ENCODE measurements at regions not wholly inside any gene's neighbourhood (a gene's known extent, or its start where the extent isn't known, plus 50 kb on each side); places are given as distances from the start of the nearest gene placed in this dataset.

- Histone ChIP-seq H3K36me3 (ENCODE audit: control insufficient read depth in 4 of 4, insufficient read depth in 3 of 4, low read depth in 1 of 4, low read length in 3 of 4) (no peaks in the 10 kb centered on the region), H3K4me3 (ENCODE audit: low read depth in 1 of 3, low read length in 3 of 3) (no peak overlapping the region), H3K9ac (ENCODE audit: low read depth in 1 of 2, low read length in 2 of 2) (no peak overlapping the region), H3K4me1 (ENCODE audit: control insufficient read depth in 4 of 4, insufficient read depth in 4 of 4, low read length in 3 of 4) (no peaks in the 10 kb centered on the region), H3K27me3 (ENCODE audit: control insufficient read depth in 4 of 4, insufficient read depth in 4 of 4, low read length in 3 of 4) (no peaks in the 10 kb centered on the region), H3K27ac (ENCODE audit: low read depth in 1 of 2, low read length in 2 of 2) (no peak overlapping the region), H3K9me3 (ENCODE audit: control insufficient read depth in 4 of 4, low read length in 3 of 4) (no peaks in the 10 kb centered on the region)
- no peak for TF ChIP-seq SP1 (IDR thresholded peaks at IDR 0.05)
- no peak for TF ChIP-seq FOXA2 (IDR thresholded peaks at IDR 0.05)
- no peak for TF ChIP-seq FOXA1 (IDR thresholded peaks at IDR 0.05)
- TF ChIP-seq EGR1 (IDR thresholded peaks at IDR 0.05; ENCODE audit: low read depth in 2 of 2), result no peak
- no peak for TF ChIP-seq RXRA (IDR thresholded peaks at IDR 0.05)
- no peak for TF ChIP-seq RAD21 (IDR thresholded peaks at IDR 0.05)
- TF ChIP-seq, protein P1, sequence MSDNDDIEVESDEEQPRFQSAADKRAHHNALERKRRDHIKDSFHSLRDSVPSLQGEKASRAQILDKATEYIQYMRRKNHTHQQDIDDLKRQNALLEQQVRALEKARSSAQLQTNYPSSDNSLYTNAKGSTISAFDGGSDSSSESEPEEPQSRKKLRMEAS (IDR thresholded peaks at IDR 0.05), result no peak
- no peak for TF ChIP-seq NR2F2 (IDR thresholded peaks at IDR 0.05)
- TF ChIP-seq, protein P2, sequence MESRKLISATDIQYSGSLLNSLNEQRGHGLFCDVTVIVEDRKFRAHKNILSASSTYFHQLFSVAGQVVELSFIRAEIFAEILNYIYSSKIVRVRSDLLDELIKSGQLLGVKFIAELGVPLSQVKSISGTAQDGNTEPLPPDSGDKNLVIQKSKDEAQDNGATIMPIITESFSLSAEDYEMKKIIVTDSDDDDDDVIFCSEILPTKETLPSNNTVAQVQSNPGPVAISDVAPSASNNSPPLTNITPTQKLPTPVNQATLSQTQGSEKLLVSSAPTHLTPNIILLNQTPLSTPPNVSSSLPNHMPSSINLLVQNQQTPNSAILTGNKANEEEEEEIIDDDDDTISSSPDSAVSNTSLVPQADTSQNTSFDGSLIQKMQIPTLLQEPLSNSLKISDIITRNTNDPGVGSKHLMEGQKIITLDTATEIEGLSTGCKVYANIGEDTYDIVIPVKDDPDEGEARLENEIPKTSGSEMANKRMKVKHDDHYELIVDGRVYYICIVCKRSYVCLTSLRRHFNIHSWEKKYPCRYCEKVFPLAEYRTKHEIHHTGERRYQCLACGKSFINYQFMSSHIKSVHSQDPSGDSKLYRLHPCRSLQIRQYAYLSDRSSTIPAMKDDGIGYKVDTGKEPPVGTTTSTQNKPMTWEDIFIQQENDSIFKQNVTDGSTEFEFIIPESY (IDR thresholded peaks at IDR 0.05), result no peak
- no peak for TF ChIP-seq JUND (IDR thresholded peaks at IDR 0.05)
- no peak for TF ChIP-seq GABPA (IDR thresholded peaks at IDR 0.05 in 1 of 2, conservative IDR thresholded peaks at IDR 0.05 in 1 of 2)
- no peak for TF ChIP-seq TAF1 (conservative IDR thresholded peaks at IDR 0.05)
- no peak for TF ChIP-seq REST (IDR thresholded peaks at IDR 0.05)
- no peak for TF ChIP-seq HNF4A (conservative IDR thresholded peaks at IDR 0.05)
- no peak for TF ChIP-seq CTCF (IDR thresholded peaks at IDR 0.05; ENCODE audit: low read depth, low read length, missing input control)
- no peak for DNase-seq (ENCODE audit: low spot score)
- 96% methylated on average over 2 of the region's 2 CpGs for WGBS
Measured at GRCh38 chr13:69551193-69551592, 556.4 kb upstream of the ATXN8OS start.

GRCh38 chr13:69547780-69548179, 559.8 kb upstream of the ATXN8OS start:
- TF ChIP-seq JUND (IDR thresholded peaks at IDR 0.05) (no peak), EGR1 (IDR thresholded peaks at IDR 0.05; ENCODE audit: low read depth in 2 of 2) (no peak), REST (IDR thresholded peaks at IDR 0.05) (no peak), TAF1 (conservative IDR thresholded peaks at IDR 0.05) (no peak), CTCF (IDR thresholded peaks at IDR 0.05; ENCODE audit: low read depth, low read length, missing input control) (no peak), SP1 (IDR thresholded peaks at IDR 0.05) (no peak), FOXA2 (IDR thresholded peaks at IDR 0.05) (no peak), NR2F2 (IDR thresholded peaks at IDR 0.05) (no peak)
- no peak overlapping the region for H3K4me3 ChIP-seq (ENCODE audit: low read depth in 1 of 3, low read length in 3 of 3)
- WGBS, result 85% methylated on average over 2 of the region's 2 CpGs
- H3K36me3 ChIP-seq (ENCODE audit: control insufficient read depth in 4 of 4, insufficient read depth in 3 of 4, low read depth in 1 of 4, low read length in 3 of 4), result no peaks in the 10 kb centered on the region
- no peaks in the 10 kb centered on the region for H3K27me3 ChIP-seq (ENCODE audit: control insufficient read depth in 4 of 4, insufficient read depth in 4 of 4, low read length in 3 of 4)
- no peaks in the 10 kb centered on the region for H3K9me3 ChIP-seq (ENCODE audit: control insufficient read depth in 4 of 4, low read length in 3 of 4)
- no peak overlapping the region for H3K27ac ChIP-seq (ENCODE audit: low read depth in 1 of 2, low read length in 2 of 2)
- no peaks in the 10 kb centered on the region for H3K4me1 ChIP-seq (ENCODE audit: control insufficient read depth in 4 of 4, insufficient read depth in 4 of 4, low read length in 3 of 4)
- no peak for DNase-seq (ENCODE audit: low spot score)
- no peak overlapping the region for H3K9ac ChIP-seq (ENCODE audit: low read depth in 1 of 2, low read length in 2 of 2)
